ENCODE measurements at regions not wholly inside any gene's neighbourhood (a gene's known extent, or its start where the extent isn't known, plus 50 kb on each side); places are given as distances from the start of the nearest gene placed in this dataset.

DNA sequence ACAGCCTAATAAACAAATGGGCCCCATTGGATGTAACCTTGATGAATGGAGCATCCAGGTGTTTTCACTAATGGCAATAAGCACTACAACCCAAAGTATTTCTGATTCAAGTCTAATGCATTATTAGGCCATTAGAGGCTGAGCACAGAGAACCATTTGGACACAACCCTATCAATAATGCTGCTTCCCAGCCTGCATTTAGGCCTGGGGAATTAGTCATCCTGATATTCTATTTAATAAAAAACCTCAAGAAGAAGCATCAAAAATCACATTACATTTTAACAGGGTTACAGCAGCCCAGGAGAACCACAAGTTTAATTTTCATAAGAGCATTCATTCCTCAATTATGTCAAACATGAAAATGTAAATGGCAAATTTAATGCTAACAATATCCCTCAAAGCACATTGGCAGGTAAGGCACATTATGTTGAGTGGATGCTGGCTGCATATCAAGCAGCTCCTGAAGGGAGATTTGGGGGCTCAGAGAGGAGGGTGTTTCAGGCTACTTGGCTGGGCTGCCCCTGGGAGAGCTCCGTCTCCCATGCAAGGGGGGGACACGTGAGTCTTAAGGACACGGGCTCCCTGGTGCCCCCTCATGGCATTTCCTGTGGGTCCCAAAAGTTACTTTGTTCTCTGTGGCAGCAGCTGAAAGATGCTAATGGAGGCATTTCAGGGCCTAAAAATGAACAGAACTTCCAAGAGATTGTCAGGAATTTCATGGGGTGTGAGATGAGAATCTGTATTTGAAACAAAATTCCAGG is 143.4 kb downstream of the HERPUD2 start:
- no TSS peak for BruUV-seq (replicated peaks)
- no peaks in the 10 kb centered on the region for H3K4me1 ChIP-seq (replicated peaks in 1 of 2; ENCODE audit: control insufficient read depth in 2 of 2, insufficient read depth in 2 of 2, low read length in 2 of 2)
- H3K9ac ChIP-seq (ENCODE audit: insufficient read depth in 1 of 2, low read depth in 2 of 2, low read length in 2 of 2), result no peak overlapping the region
- no peak for ATAC-seq
- H3K4me3 ChIP-seq, result no peak overlapping the region
- no peaks in the 10 kb centered on the region for H3K36me3 ChIP-seq (ENCODE audit: control insufficient read depth, insufficient read depth, low read length)
- no peak overlapping the region for H2AFZ ChIP-seq (ENCODE audit: low read depth, low read length)
- H3K79me2 ChIP-seq (ENCODE audit: control insufficient read depth, insufficient read depth, low read length), result no peaks in the 10 kb centered on the region
- intact Hi-C loops (cut with micrococcal nuclease), result no loop called here
- no peak for DNase-seq (ENCODE audit: extremely low read depth in 1 of 4, low spot score in 3 of 4)
- FAIRE-seq, result no peak
- no peaks in the 10 kb centered on the region for H3K9me3 ChIP-seq (replicated peaks; ENCODE audit: control insufficient read depth, insufficient read depth, low read depth, low read length)
- ChIA-PET POLR2A (no interaction called here), CTCF (ENCODE audit: low intra/inter-chr PET ratio) (no interaction called here)
- 0% methylated on average over 3 of the region's 3 CpGs for WGBS (ENCODE audit: insufficient coverage, low coverage, missing lambda C conversion rate)
- H3K9me1 ChIP-seq (ENCODE audit: control insufficient read depth, insufficient read depth, low read length), result no peaks in the 10 kb centered on the region
- H3K27me3 ChIP-seq (ENCODE audit: control insufficient read depth in 2 of 2, insufficient read depth in 2 of 2, low read length in 2 of 2), result peaks cover 0 to 16% of the 10 kb centered on the region in 2 experiments; a peak in 2 of 5 replicates
- no peak overlapping the region for H3K27ac ChIP-seq (ENCODE audit: extremely low read depth, low read depth, low read length)
- in situ Hi-C loops (cut with MboI), result no loop called here
- no peaks in the 10 kb centered on the region for H4K20me1 ChIP-seq (replicated peaks; ENCODE audit: control insufficient read depth, insufficient read depth, low read length)
- H3K4me2 ChIP-seq (ENCODE audit: insufficient read depth, low read length), result no peak overlapping the region
- TF ChIP-seq, protein P1, sequence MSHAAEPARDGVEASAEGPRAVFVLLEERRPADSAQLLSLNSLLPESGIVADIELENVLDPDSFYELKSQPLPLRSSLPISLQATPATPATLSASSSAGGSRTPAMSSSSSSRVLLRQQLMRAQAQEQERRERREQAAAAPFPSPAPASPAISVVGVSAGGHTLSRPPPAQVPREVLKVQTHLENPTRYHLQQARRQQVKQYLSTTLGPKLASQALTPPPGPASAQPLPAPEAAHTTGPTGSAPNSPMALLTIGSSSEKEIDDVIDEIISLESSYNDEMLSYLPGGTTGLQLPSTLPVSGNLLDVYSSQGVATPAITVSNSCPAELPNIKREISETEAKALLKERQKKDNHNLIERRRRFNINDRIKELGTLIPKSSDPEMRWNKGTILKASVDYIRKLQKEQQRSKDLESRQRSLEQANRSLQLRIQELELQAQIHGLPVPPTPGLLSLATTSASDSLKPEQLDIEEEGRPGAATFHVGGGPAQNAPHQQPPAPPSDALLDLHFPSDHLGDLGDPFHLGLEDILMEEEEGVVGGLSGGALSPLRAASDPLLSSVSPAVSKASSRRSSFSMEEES (CRISPR knock-in tag; IDR thresholded peaks at IDR 0.05), result no peak
- no peak for TF ChIP-seq DIDO1 (tag; IDR thresholded peaks at IDR 0.05; ENCODE audit: low read depth)
- no peak for TF ChIP-seq MEF2A (IDR thresholded peaks at IDR 0.05; ENCODE audit: control insufficient read depth, low read depth, low read length)
- TF ChIP-seq HCFC1 (IDR thresholded peaks at IDR 0.05; ENCODE audit: low read depth, low read length), result no peak
- TF ChIP-seq NCOA4 (IDR thresholded peaks at IDR 0.05; ENCODE audit: partially characterized antibody), result no peak
- no peak for TF ChIP-seq ZEB2 (IDR thresholded peaks at IDR 0.05)
- TF ChIP-seq, protein P2, sequence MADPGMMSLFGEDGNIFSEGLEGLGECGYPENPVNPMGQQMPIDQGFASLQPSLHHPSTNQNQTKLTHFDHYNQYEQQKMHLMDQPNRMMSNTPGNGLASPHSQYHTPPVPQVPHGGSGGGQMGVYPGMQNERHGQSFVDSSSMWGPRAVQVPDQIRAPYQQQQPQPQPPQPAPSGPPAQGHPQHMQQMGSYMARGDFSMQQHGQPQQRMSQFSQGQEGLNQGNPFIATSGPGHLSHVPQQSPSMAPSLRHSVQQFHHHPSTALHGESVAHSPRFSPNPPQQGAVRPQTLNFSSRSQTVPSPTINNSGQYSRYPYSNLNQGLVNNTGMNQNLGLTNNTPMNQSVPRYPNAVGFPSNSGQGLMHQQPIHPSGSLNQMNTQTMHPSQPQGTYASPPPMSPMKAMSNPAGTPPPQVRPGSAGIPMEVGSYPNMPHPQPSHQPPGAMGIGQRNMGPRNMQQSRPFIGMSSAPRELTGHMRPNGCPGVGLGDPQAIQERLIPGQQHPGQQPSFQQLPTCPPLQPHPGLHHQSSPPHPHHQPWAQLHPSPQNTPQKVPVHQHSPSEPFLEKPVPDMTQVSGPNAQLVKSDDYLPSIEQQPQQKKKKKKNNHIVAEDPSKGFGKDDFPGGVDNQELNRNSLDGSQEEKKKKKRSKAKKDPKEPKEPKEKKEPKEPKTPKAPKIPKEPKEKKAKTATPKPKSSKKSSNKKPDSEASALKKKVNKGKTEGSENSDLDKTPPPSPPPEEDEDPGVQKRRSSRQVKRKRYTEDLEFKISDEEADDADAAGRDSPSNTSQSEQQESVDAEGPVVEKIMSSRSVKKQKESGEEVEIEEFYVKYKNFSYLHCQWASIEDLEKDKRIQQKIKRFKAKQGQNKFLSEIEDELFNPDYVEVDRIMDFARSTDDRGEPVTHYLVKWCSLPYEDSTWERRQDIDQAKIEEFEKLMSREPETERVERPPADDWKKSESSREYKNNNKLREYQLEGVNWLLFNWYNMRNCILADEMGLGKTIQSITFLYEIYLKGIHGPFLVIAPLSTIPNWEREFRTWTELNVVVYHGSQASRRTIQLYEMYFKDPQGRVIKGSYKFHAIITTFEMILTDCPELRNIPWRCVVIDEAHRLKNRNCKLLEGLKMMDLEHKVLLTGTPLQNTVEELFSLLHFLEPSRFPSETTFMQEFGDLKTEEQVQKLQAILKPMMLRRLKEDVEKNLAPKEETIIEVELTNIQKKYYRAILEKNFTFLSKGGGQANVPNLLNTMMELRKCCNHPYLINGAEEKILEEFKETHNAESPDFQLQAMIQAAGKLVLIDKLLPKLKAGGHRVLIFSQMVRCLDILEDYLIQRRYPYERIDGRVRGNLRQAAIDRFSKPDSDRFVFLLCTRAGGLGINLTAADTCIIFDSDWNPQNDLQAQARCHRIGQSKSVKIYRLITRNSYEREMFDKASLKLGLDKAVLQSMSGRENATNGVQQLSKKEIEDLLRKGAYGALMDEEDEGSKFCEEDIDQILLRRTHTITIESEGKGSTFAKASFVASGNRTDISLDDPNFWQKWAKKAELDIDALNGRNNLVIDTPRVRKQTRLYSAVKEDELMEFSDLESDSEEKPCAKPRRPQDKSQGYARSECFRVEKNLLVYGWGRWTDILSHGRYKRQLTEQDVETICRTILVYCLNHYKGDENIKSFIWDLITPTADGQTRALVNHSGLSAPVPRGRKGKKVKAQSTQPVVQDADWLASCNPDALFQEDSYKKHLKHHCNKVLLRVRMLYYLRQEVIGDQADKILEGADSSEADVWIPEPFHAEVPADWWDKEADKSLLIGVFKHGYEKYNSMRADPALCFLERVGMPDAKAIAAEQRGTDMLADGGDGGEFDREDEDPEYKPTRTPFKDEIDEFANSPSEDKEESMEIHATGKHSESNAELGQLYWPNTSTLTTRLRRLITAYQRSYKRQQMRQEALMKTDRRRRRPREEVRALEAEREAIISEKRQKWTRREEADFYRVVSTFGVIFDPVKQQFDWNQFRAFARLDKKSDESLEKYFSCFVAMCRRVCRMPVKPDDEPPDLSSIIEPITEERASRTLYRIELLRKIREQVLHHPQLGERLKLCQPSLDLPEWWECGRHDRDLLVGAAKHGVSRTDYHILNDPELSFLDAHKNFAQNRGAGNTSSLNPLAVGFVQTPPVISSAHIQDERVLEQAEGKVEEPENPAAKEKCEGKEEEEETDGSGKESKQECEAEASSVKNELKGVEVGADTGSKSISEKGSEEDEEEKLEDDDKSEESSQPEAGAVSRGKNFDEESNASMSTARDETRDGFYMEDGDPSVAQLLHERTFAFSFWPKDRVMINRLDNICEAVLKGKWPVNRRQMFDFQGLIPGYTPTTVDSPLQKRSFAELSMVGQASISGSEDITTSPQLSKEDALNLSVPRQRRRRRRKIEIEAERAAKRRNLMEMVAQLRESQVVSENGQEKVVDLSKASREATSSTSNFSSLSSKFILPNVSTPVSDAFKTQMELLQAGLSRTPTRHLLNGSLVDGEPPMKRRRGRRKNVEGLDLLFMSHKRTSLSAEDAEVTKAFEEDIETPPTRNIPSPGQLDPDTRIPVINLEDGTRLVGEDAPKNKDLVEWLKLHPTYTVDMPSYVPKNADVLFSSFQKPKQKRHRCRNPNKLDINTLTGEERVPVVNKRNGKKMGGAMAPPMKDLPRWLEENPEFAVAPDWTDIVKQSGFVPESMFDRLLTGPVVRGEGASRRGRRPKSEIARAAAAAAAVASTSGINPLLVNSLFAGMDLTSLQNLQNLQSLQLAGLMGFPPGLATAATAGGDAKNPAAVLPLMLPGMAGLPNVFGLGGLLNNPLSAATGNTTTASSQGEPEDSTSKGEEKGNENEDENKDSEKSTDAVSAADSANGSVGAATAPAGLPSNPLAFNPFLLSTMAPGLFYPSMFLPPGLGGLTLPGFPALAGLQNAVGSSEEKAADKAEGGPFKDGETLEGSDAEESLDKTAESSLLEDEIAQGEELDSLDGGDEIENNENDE (IDR thresholded peaks at IDR 0.05; ENCODE audit: low read depth, low read length), result no peak
- TF ChIP-seq SETDB1 (IDR thresholded peaks at IDR 0.05; ENCODE audit: low read length), result no peak
- TF ChIP-seq ZBTB8A (IDR thresholded peaks at IDR 0.05; ENCODE audit: partially characterized antibody), result no peak
